K562 (cell line): ENCODE measurements at regions not wholly inside any gene's neighbourhood (a gene's known extent, or its start where the extent isn't known, plus 50 kb on each side); places are given as distances from the start of the nearest gene placed in this dataset.

Source experiments
- CCNT2 ChIP-seq: IDR thresholded peaks from 2 replicates; pipeline ENCODE4 v1.6.1; 2011; ENCODE audit warnings: borderline replicate concordance, low read depth, mild to moderate bottlenecking, moderate library complexity, mixed read lengths, low read length; ENCODE audit not compliant: insufficient read length; ENCODE audit errors: extremely low read depth
- ELF4 ChIP-seq: fragments of 450-650 bp; formaldehyde crosslinking; IDR thresholded peaks from 2 replicates; pipeline ENCODE4 v1.4.0; 2022; ENCODE audit warnings: missing genetic modification characterization
- GABPB1 ChIP-seq: sonication (generic); formaldehyde crosslinking; IDR thresholded peaks from 2 replicates; pipeline ENCODE4 v1.8.0; 2022; ENCODE audit warnings: mild to moderate bottlenecking, missing genetic modification reagents
- ILF3 ChIP-seq: fragments of 450-650 bp; IDR thresholded peaks from 2 replicates; pipeline ENCODE4 v1.6.1; 2018; ENCODE audit warnings: antibody characterized with exemption, mild to moderate bottlenecking, moderate library complexity, borderline replicate concordance
- JUN ChIP-seq, 2 experiments: sonication (generic) in 1 of 2; formaldehyde crosslinking in 1 of 2; IDR thresholded peaks; 2 replicates each; pipeline versions ENCODE4 v1.6.1 to v1.8.0; 2012 to 2022; ENCODE audit warnings: borderline replicate concordance in 2 of 2, mild to moderate bottlenecking in 2 of 2, improper control_type of control experiment in 1 of 2, low read depth in 1 of 2, low read length in 1 of 2, missing genetic modification reagents in 1 of 2
- KAT7 ChIP-seq: sonication (generic); formaldehyde crosslinking; IDR thresholded peaks from 2 replicates; pipeline ENCODE4 v1.8.0; 2022; ENCODE audit warnings: missing genetic modification reagents, mild to moderate bottlenecking, borderline replicate concordance
- KDM5B ChIP-seq: fragments of 200-600 bp; sonication (generic); IDR thresholded peaks from 2 replicates; pipeline ENCODE4 v1.6.1; 2012; ENCODE audit warnings: low read depth, mild to moderate bottlenecking, moderate library complexity, low read length, control low read depth, inconsistent platforms; ENCODE audit not compliant: insufficient replicate concordance
- L3MBTL2 ChIP-seq: fragments of 450-650 bp; IDR thresholded peaks from 2 replicates; pipeline ENCODE4 v1.6.1; 2016; ENCODE audit warnings: mild to moderate bottlenecking, moderate library complexity
- NONO ChIP-seq, 2 experiments: fragments of 200-400 bp in 1 of 2; fragments of 450-650 bp in 1 of 2; formaldehyde crosslinking in 1 of 2; IDR thresholded peaks; 2 replicates each; pipeline ENCODE4 v1.6.1; 2017; ENCODE audit warnings: low read depth in 2 of 2, mild to moderate bottlenecking in 2 of 2, moderate library complexity in 2 of 2, low read length in 1 of 2
- RBM39 ChIP-seq: fragments of 200-400 bp; formaldehyde crosslinking; optimal IDR thresholded peaks from 2 replicates; pipeline ENCODE3; 2018; ENCODE audit warnings: low read depth, low read length
- RFX5 ChIP-seq: IDR thresholded peaks from 2 replicates; pipeline ENCODE4 v1.6.1; 2011; ENCODE audit warnings: low read depth, mild to moderate bottlenecking, improper control_type of control experiment, low read length
- SPI1 ChIP-seq: IDR thresholded peaks from 2 replicates; pipeline ENCODE4 v1.6.1; 2011; ENCODE audit warnings: low read depth, low read length, control low read depth, borderline replicate concordance
- TBP ChIP-seq: optimal IDR thresholded peaks from 2 replicates; pipeline ENCODE3; 2011; ENCODE audit warnings: low read depth, low read length, improper control_type of control experiment
- TOE1 ChIP-seq, 2 experiments: fragments of 450-650 bp in 1 of 2; sonication (generic) in 1 of 2; formaldehyde crosslinking in 1 of 2; IDR thresholded peaks; 2 replicates each; pipeline versions ENCODE4 v1.7.1 to v1.8.0; 2016 to 2022; ENCODE audit warnings: borderline replicate concordance in 2 of 2, mild to moderate bottlenecking in 2 of 2, antibody characterized with exemption in 1 of 2, inconsistent platforms in 1 of 2, low read depth in 1 of 2, missing genetic modification reagents in 1 of 2, moderate library complexity in 1 of 2
- TRIM24 ChIP-seq, 2 experiments: fragments of 450-650 bp; IDR thresholded peaks; 2 replicates each; pipeline ENCODE4 v1.6.1; 2016
- TSC22D4 ChIP-seq: fragments of 450-650 bp; IDR thresholded peaks from 2 replicates; pipeline ENCODE4 v1.6.1; 2016; ENCODE audit warnings: missing genetic modification characterization, missing biosample characterization, control low read depth
- ZNF184 ChIP-seq: sonication (generic); formaldehyde crosslinking; IDR thresholded peaks from 2 replicates; pipeline ENCODE4 v1.5.0; 2020; ENCODE audit warnings: missing genetic modification reagents
- TF ChIP-seq, protein P1 (sequence below): fragments of 250-450 bp; sonication (Bioruptor Pico); IDR thresholded peaks from 2 replicates; pipeline ENCODE4 v1.5.0; 2020; ENCODE audit warnings: mild to moderate bottlenecking, borderline replicate concordance
- TF ChIP-seq, protein P2 (sequence below): fragments of 250-450 bp; sonication (Bioruptor Pico); IDR thresholded peaks from 2 replicates; pipeline ENCODE4 v1.5.0; 2020; ENCODE audit warnings: mild to moderate bottlenecking
- TF ChIP-seq, protein P3 (sequence below): sonication (generic); formaldehyde crosslinking; IDR thresholded peaks from 2 replicates; pipeline ENCODE4 v1.8.1; 2023; ENCODE audit warnings: mild to moderate bottlenecking, missing genetic modification reagents
- TF ChIP-seq, protein P4 (sequence below): sonication (generic); formaldehyde crosslinking; IDR thresholded peaks from 2 replicates; pipeline ENCODE4 v1.9.0; 2022; ENCODE audit warnings: mild to moderate bottlenecking, missing genetic modification reagents

DNA sequence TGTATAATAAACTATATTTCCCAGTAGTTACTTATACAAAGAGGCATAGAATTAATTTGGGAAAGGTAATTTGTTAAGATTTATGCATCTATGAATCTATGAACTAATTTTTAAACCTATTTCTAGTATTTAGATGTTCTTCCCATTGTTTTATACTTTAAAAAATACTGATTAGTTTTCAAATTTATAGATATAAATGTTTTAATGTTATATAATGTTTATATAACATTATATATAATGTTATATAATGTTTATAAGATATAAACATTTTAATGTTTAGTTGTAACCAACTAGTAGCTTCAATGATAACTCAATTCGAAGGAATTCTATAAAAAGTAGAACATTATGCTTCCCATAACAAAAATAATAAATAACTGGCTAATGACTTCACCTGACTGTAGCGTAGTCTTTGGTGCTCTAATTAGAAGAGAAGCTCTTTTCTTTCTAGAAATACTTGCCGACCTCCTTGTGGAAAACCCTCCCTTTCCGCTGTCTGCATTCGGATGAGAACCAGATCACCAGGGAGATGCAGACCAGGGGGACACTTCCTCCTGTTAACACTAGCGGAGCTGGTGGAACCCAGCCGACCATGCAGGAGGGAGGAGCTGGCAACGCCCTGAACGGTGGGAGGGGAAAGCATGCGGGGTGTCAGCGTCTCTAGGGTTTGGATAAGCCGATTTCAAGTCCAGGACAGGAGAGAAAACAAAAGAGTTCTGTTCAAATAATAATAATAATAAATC, 158.4 kb downstream of the OR2B2 start (continued):
- TF ChIP-seq L3MBTL2 (peak; percentile 46), KAT7 (CRISPR knock-in tag) (peak; percentile 10; the same call in 1 of the 2 replicates), CCNT2 (no peak), TBP (peak; percentile 85), TSC22D4 (tag) (no peak), ELF4 (CRISPR knock-in tag) (no peak), TRIM24 (IDR thresholded peaks at IDR 0.05) (peak in 1 of 2 experiments; percentile 44; a peak in 1 of 4 replicates), RBM39 (no peak), SPI1 (peak; percentile 92), ZNF184 (CRISPR knock-in tag) (no peak), ILF3 (peak; percentile 47), JUN (IDR thresholded peaks at IDR 0.05; ENCODE audit: borderline replicate concordance, low read depth, low read length) (peak; percentile 57; the same call in 1 of the 2 replicates), JUN (CRISPR knock-in tag; IDR thresholded peaks at IDR 0.05; ENCODE audit: borderline replicate concordance) (no peak), RFX5 (no peak), TOE1 (IDR thresholded peaks at IDR 0.05; ENCODE audit: borderline replicate concordance) (peak; percentile 56; the same call in 1 of the 2 replicates), TOE1 (CRISPR knock-in tag; IDR thresholded peaks at IDR 0.05; ENCODE audit: borderline replicate concordance, low read depth) (no peak), NONO (IDR thresholded peaks at IDR 0.05; ENCODE audit: low read depth in 2 of 2, low read length in 1 of 2) (no peak), KDM5B (peak; percentile 66), GABPB1 (CRISPR knock-in tag) (peak; percentile 38; the same call in 1 of the 2 replicates)
- TF ChIP-seq, protein P1, sequence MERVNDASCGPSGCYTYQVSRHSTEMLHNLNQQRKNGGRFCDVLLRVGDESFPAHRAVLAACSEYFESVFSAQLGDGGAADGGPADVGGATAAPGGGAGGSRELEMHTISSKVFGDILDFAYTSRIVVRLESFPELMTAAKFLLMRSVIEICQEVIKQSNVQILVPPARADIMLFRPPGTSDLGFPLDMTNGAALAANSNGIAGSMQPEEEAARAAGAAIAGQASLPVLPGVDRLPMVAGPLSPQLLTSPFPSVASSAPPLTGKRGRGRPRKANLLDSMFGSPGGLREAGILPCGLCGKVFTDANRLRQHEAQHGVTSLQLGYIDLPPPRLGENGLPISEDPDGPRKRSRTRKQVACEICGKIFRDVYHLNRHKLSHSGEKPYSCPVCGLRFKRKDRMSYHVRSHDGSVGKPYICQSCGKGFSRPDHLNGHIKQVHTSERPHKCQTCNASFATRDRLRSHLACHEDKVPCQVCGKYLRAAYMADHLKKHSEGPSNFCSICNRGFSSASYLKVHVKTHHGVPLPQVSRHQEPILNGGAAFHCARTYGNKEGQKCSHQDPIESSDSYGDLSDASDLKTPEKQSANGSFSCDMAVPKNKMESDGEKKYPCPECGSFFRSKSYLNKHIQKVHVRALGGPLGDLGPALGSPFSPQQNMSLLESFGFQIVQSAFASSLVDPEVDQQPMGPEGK, result no peak
- TF ChIP-seq, protein P2, sequence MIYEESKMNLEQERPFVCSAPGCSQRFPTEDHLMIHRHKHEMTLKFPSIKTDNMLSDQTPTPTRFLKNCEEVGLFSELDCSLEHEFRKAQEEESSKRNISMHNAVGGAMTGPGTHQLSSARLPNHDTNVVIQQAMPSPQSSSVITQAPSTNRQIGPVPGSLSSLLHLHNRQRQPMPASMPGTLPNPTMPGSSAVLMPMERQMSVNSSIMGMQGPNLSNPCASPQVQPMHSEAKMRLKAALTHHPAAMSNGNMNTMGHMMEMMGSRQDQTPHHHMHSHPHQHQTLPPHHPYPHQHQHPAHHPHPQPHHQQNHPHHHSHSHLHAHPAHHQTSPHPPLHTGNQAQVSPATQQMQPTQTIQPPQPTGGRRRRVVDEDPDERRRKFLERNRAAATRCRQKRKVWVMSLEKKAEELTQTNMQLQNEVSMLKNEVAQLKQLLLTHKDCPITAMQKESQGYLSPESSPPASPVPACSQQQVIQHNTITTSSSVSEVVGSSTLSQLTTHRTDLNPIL (CRISPR knock-in tag), result no peak
- TF ChIP-seq, protein P3, sequence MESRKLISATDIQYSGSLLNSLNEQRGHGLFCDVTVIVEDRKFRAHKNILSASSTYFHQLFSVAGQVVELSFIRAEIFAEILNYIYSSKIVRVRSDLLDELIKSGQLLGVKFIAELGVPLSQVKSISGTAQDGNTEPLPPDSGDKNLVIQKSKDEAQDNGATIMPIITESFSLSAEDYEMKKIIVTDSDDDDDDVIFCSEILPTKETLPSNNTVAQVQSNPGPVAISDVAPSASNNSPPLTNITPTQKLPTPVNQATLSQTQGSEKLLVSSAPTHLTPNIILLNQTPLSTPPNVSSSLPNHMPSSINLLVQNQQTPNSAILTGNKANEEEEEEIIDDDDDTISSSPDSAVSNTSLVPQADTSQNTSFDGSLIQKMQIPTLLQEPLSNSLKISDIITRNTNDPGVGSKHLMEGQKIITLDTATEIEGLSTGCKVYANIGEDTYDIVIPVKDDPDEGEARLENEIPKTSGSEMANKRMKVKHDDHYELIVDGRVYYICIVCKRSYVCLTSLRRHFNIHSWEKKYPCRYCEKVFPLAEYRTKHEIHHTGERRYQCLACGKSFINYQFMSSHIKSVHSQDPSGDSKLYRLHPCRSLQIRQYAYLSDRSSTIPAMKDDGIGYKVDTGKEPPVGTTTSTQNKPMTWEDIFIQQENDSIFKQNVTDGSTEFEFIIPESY, result peak; percentile 38; the same call in 1 of the 2 replicates
- TF ChIP-seq, protein P4, sequence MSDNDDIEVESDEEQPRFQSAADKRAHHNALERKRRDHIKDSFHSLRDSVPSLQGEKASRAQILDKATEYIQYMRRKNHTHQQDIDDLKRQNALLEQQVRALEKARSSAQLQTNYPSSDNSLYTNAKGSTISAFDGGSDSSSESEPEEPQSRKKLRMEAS (CRISPR knock-in tag), result peak; percentile 53; the same call in 1 of the 2 replicates
